Osteocyte (in vitro differentiated cells): ENCODE measurements at regions not wholly inside any gene's neighbourhood (a gene's known extent, or its start where the extent isn't known, plus 50 kb on each side); places are given as distances from the start of the nearest gene placed in this dataset.

Source experiments
- DNase-seq: peaks from one replicate; pipeline ENCODE4 v3.0.0; 2021; ENCODE audit warnings: mixed read lengths; ENCODE audit not compliant: unreplicated experiment; ENCODE audit errors: extremely low spot score
- H3K27ac Mint-ChIP-seq: one replicate; pipeline ENCODE4 v1.8.0; 2021; ENCODE audit warnings: mild to moderate bottlenecking, mixed read lengths; ENCODE audit not compliant: unreplicated experiment
- H3K27me3 Mint-ChIP-seq: one replicate; pipeline ENCODE4 v1.8.0; 2021; ENCODE audit warnings: mixed read lengths; ENCODE audit not compliant: unreplicated experiment
- H3K36me3 Mint-ChIP-seq: one replicate; pipeline ENCODE4 v1.8.0; 2021; ENCODE audit warnings: mixed read lengths; ENCODE audit not compliant: unreplicated experiment
- H3K4me1 Mint-ChIP-seq: one replicate; pipeline ENCODE4 v1.8.0; 2021; ENCODE audit warnings: mixed read lengths; ENCODE audit not compliant: unreplicated experiment
- H3K4me3 Mint-ChIP-seq: one replicate; pipeline ENCODE4 v1.8.0; 2021; ENCODE audit warnings: mild to moderate bottlenecking, moderate library complexity, mixed read lengths; ENCODE audit not compliant: unreplicated experiment
- H3K9me3 Mint-ChIP-seq: one replicate; pipeline ENCODE4 v1.8.0; 2021; ENCODE audit warnings: mixed read lengths; ENCODE audit not compliant: unreplicated experiment
- CTCF ChIP-seq: fragments of 200-600 bp; sonication (generic); IDR thresholded peaks from 2 replicates; pipeline ENCODE4 v1.5.0; 2021; ENCODE audit warnings: antibody characterized with exemption, mild to moderate bottlenecking, moderate library complexity

DNA sequence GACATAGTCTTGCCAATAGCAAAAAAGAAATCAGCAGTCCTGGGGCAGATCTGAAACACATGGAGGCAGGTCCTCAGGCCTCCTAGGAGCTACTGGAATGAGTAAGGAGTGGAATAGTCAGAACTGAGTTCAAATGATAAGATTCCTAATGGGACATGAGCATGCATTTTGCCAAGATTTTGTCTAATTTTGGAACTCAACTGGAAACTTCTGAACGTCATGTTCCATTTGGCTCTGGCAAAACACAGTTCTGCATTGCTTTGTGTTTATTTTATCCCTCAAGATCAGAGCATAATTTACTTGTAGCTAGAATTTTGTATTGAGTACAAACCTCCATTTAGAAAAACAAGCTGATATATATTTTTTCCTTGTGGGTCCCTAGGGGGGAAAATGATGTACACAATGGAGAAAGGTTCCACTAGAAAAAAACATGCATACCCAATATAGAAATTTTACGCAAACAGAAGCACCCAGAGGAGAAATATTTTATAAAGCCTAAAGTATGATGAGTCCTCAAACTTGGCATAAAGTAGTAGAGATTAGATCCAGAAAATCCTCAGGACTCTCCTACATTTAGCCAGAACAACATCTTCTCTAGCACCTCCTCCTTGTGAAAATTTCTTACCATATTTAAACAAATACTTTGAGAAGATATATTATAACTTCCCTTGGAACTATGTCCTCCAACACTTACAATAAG, 149.0 kb upstream of the SERP2 start:
- H3K4me3 Mint-ChIP-seq, result no peak overlapping the region
- no peak overlapping the region for H3K27ac Mint-ChIP-seq
- no peaks in the 10 kb centered on the region for H3K36me3 Mint-ChIP-seq
- no peak for TF ChIP-seq CTCF
- H3K9me3 Mint-ChIP-seq, result no peaks in the 10 kb centered on the region
- no peak for DNase-seq
- H3K27me3 Mint-ChIP-seq, result no peaks in the 10 kb centered on the region
- peaks cover 4% of the 10 kb centered on the region for H3K4me1 Mint-ChIP-seq

GRCh38 chr13:44229371-44230030, 144.1 kb upstream of the SERP2 start:
- Mint-ChIP-seq H3K36me3 (no peaks in the 10 kb centered on the region), H3K4me1 (peaks cover 7% of the 10 kb centered on the region), H3K27ac (no peak overlapping the region), H3K9me3 (peaks cover 4% of the 10 kb centered on the region), H3K27me3 (no peaks in the 10 kb centered on the region), H3K4me3 (no peak overlapping the region)
- DNase-seq, result no peak
- TF ChIP-seq CTCF, result no peak

- TF ChIP-seq CTCF, result no peak
- peaks cover 7% of the 10 kb centered on the region for H3K4me1 Mint-ChIP-seq
- H3K4me3 Mint-ChIP-seq, result no peak overlapping the region
- H3K36me3 Mint-ChIP-seq, result no peaks in the 10 kb centered on the region
- H3K27ac Mint-ChIP-seq, result no peak overlapping the region
- no peaks in the 10 kb centered on the region for H3K27me3 Mint-ChIP-seq
- no peak for DNase-seq
- H3K9me3 Mint-ChIP-seq, result peaks cover 4% of the 10 kb centered on the region
Observed at GRCh38 chr13:44230071-44230470, 143.6 kb upstream of the SERP2 start.

GRCh38 chr13:44230736-44231135, 142.9 kb upstream of the SERP2 start:
- H3K27ac Mint-ChIP-seq, result peak overlapping the region; percentile 14
- DNase-seq, result no peak

More at GRCh38 chr13:44230736-44231135, 142.9 kb upstream of the SERP2 start:
- Mint-ChIP-seq H3K4me1 (peaks cover 5% of the 10 kb centered on the region), H3K36me3 (no peaks in the 10 kb centered on the region), H3K4me3 (no peak overlapping the region), H3K9me3 (peaks cover 4% of the 10 kb centered on the region), H3K27me3 (no peaks in the 10 kb centered on the region)
- no peak for TF ChIP-seq CTCF
